ENCODE measurements at regions not wholly inside any gene's neighbourhood (a gene's known extent, or its start where the extent isn't known, plus 50 kb on each side); places are given as distances from the start of the nearest gene placed in this dataset.

- H4K8ac ChIP-seq (replicated peaks; ENCODE audit: insufficient read length, low read depth, low read length), result no peak overlapping the region
- no peak overlapping the region for H3K4me2 ChIP-seq (ENCODE audit: insufficient read depth, insufficient read length, low read length)
- no peak overlapping the region for H4K91ac ChIP-seq (ENCODE audit: insufficient read length, low read depth, low read length)
- H3K79me1 ChIP-seq (ENCODE audit: insufficient read depth, low read depth, low read length, poor library complexity, severe bottlenecking), result no peaks in the 10 kb centered on the region
- H3K27me3 ChIP-seq (ENCODE audit: insufficient read depth, low read length), result no peaks in the 10 kb centered on the region
- H3K4ac ChIP-seq (ENCODE audit: low read depth, low read length), result no peak overlapping the region
- H2BK15ac ChIP-seq (ENCODE audit: low read depth, low read length), result no peak overlapping the region
- H2AK5ac ChIP-seq (ENCODE audit: insufficient read length, low read length), result no peak overlapping the region
- no peak overlapping the region for H2BK5ac ChIP-seq (ENCODE audit: insufficient read length, low read length)
- no CpG with 5 or more reads among the region's 5 CpGs for WGBS (ENCODE audit: extremely low coverage, insufficient read length, low lambda C conversion rate)
- H3K9me3 ChIP-seq (ENCODE audit: control insufficient read depth, low read depth, low read length), result no peaks in the 10 kb centered on the region
- no peak overlapping the region for H2BK12ac ChIP-seq (ENCODE audit: insufficient read length, low read depth, low read length)
- no peaks in the 10 kb centered on the region for H4K20me1 ChIP-seq (ENCODE audit: control insufficient read depth, insufficient read depth, insufficient read length)
- Mint-ChIP-seq H3K9me3 (no peaks in the 10 kb centered on the region), H3K27me3 (ENCODE audit: low read depth) (no peaks in the 10 kb centered on the region), H3K27ac (no peak overlapping the region), H3K36me3 (ENCODE audit: insufficient read depth in 1 of 3, low read depth in 3 of 3) (no peaks in the 10 kb centered on the region), H3K4me3 (no peak overlapping the region), H3K4me1 (no peaks in the 10 kb centered on the region)
- no peaks in the 10 kb centered on the region for H3K4me1 ChIP-seq (ENCODE audit: insufficient read depth, low read length)
- no peak overlapping the region for H4K5ac ChIP-seq (ENCODE audit: insufficient read length, low read depth, low read length)
- H3T11ph ChIP-seq (ENCODE audit: low read length), result no peak overlapping the region
- TF ChIP-seq CTCF (conservative IDR thresholded peaks at IDR 0.05), result no peak
- H2BK120ac ChIP-seq (ENCODE audit: low read depth, low read length, poor library complexity, severe bottlenecking), result no peak overlapping the region
- H3K23me2 ChIP-seq (ENCODE audit: insufficient read length, low read depth, low read length, poor library complexity, severe bottlenecking), result no peaks in the 10 kb centered on the region
- no peak overlapping the region for H3K23ac ChIP-seq (ENCODE audit: insufficient read length, low read depth, low read length)
- H3K56ac ChIP-seq (ENCODE audit: insufficient read length, low read depth, low read length), result no peak overlapping the region
- H3K27ac ChIP-seq (ENCODE audit: insufficient read length, low read depth, low read length), result no peak overlapping the region
- no peak overlapping the region for H3K9ac ChIP-seq (ENCODE audit: extremely low read depth, insufficient read length, low read length)
- H2AFZ ChIP-seq (ENCODE audit: low read length), result no peak overlapping the region
- H3K14ac ChIP-seq (ENCODE audit: insufficient read depth, low read length), result no peak overlapping the region
- H3K79me2 ChIP-seq (ENCODE audit: insufficient read depth, low read length), result no peaks in the 10 kb centered on the region
- no peak for DNase-seq
- H2BK20ac ChIP-seq (ENCODE audit: low read depth, low read length, poor library complexity, severe bottlenecking), result no peak overlapping the region
- no peak overlapping the region for H3K18ac ChIP-seq (ENCODE audit: insufficient read length, low read depth, low read length)
Measured at GRCh38 chr3:87568331-87568730, 291.9 kb upstream of the POU1F1 start.

Data from H9 (cell line).